ENCODE measurements at regions not wholly inside any gene's neighbourhood (a gene's known extent, or its start where the extent isn't known, plus 50 kb on each side); places are given as distances from the start of the nearest gene placed in this dataset.

GRCh38 chr6:27129095-27129815 is 118.2 kb upstream of the PRSS16 start:
- no peak for TF ChIP-seq CTCF (conservative IDR thresholded peaks at IDR 0.05 in 1 of 2, IDR thresholded peaks at IDR 0.05 in 1 of 2; ENCODE audit: extremely low read depth in 1 of 2, insufficient read depth in 1 of 2, low read depth in 1 of 2, low read length in 2 of 2)
- no peak for TF ChIP-seq EZH2 (IDR thresholded peaks at IDR 0.05; ENCODE audit: borderline replicate concordance, low read length)

All from mammary epithelial cell (primary cell).